GM12873 (cell line): ENCODE measurements at regions not wholly inside any gene's neighbourhood (a gene's known extent, or its start where the extent isn't known, plus 50 kb on each side); places are given as distances from the start of the nearest gene placed in this dataset.

Experiments
- TF ChIP-seq, protein P1 (sequence below): IDR thresholded peaks from 2 replicates; pipeline ENCODE4 v1.5.1; 2012; ENCODE audit warnings: low read depth, mild to moderate bottlenecking, moderate library complexity, low read length, control low read depth; ENCODE audit not compliant: insufficient read depth; ENCODE audit errors: missing control alignments

DNA sequence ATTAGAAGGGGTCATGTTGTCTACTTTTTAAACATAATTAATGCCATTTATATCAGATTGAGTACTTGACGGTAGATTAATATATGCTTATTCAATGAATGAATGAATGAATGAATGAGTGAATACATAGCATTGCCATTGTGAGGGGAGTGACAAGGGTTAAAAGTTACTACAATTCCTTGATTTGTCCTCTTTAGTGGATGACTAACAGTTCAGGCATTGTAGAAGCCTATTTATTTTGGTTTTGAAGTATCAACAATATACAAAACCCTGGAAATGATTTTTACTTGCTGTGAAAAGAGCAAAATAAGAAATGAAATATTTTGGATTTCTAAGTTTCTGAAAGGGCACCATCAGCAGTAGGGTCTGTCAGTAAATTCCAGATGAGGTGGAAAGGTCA lies 122.7 kb downstream of the CYSLTR2 start:
- TF ChIP-seq, protein P1, sequence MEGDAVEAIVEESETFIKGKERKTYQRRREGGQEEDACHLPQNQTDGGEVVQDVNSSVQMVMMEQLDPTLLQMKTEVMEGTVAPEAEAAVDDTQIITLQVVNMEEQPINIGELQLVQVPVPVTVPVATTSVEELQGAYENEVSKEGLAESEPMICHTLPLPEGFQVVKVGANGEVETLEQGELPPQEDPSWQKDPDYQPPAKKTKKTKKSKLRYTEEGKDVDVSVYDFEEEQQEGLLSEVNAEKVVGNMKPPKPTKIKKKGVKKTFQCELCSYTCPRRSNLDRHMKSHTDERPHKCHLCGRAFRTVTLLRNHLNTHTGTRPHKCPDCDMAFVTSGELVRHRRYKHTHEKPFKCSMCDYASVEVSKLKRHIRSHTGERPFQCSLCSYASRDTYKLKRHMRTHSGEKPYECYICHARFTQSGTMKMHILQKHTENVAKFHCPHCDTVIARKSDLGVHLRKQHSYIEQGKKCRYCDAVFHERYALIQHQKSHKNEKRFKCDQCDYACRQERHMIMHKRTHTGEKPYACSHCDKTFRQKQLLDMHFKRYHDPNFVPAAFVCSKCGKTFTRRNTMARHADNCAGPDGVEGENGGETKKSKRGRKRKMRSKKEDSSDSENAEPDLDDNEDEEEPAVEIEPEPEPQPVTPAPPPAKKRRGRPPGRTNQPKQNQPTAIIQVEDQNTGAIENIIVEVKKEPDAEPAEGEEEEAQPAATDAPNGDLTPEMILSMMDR, result no peak

- TF ChIP-seq, protein P1, result no peak
Observed at GRCh38 chr13:48778610-48779009, 124.9 kb downstream of the CYSLTR2 start.

DNA sequence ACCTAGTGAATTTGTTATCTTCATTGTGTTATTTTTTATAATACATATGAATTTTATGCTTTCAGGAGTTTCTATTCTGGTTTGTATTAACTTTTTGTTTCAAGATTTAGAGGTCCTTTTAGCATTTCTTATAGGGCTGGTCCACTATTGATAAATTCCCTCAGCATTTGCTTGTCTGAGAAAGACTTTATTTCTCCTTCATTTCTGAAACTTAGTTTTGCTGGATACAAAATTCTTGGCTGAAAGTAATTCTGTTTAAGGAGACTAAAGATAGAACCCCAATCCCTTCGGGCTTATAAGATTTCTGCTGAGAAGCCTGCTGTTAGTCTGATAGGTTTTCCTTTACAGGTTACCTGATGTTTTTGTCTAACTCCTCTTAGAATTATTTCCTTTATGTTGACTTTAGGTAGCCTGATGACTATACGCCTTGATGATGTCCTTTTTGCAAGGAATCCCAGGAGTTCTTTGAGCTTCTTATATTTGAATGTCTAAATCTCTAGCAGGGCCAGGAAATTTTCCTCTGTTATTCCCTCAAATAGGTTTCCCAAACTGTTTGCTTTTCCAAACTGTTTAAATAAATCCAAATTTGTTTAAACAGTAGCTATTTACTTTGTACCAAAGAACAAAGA lies 127.1 kb downstream of the CYSLTR2 start:
- TF ChIP-seq, protein P1, result no peak

DNA sequence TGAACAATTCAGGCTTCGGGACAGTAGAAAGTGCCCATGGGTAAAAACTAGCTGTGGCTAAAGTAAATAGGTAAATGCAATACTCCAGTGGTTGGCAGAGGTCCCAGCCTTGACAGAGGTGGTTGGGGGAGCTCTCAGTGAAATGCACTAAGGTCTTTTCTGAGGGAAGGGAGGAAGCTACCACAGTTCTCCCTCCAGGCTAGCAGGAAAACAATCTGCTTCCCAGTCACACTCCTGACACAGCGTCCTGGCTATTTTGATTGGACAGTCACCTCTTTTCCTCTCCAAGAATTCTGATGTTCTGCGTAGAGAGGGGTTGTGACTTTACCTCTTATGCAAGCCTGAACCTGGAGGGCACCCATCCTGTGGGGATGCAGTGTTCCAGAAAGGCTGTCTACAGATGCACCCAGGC lies 128.7 kb downstream of the CYSLTR2 start:
- TF ChIP-seq, protein P1, result no peak

DNA sequence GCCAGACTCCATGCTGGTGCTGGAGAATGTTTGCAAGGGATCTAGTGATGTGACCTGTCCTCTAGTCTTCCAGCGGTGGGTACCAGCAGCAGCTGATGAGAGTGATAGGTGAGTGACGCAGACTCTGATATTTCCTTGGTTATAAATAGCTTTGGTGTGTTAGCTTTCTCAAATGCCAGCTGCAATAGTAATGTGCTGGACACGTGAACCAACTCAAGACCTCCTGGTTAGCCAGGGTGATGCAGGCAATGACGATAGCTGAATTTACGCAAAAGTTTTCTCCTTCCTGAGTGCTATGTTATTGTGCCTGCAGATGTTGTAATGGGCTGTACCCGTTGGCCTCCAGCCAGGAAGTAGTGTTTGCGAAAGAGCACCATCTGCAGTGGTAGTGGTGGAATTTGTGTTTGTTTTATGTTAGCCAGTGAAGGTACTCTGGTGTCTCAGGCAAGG lies 129.5 kb downstream of the CYSLTR2 start:
- TF ChIP-seq, protein P1, result no peak

DNA sequence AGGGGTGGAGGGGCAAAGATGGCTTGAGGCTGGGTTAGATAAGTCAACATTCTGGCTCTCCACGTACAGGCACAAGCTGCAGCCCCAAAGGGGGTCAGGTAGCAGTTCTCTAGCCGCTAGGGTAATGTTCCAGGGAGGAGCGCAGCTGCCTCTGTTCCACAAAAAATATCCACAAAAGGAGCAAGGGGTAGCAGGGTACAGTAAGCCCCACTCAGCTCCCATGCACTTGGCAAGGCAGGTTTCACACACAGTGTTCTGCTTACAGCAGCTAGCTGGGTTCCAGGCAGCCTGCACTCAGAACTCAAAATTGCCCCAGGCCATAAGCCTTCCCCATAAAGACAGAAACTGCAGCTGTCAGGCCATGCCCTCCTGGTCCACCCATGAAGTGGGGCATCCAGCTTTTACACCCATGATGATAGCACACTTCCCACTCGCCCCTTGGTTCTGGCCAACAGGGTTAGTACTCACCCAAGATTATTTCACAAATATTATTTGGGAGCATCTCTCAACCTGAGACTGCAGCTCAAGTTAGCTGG lies 130.0 kb downstream of the CYSLTR2 start:
- TF ChIP-seq, protein P1, result no peak

- TF ChIP-seq, protein P1, result no peak
Observed at GRCh38 chr13:48784916-48785548, 131.3 kb downstream of the CYSLTR2 start.
